CD4-positive, alpha-beta memory T cell (primary cell): ENCODE measurements at regions not wholly inside any gene's neighbourhood (a gene's known extent, or its start where the extent isn't known, plus 50 kb on each side); places are given as distances from the start of the nearest gene placed in this dataset.

ENCODE experiments used
- CTCF ChIA-PET: fragments of 350-600 bp; sonication (Branson Sonifier 250); formaldehyde crosslinking; loops from one replicate; lab custom pipeline; 2021; ENCODE audit warnings: inconsistent platforms; ENCODE audit not compliant: partially characterized antibody; lab: Charles Lee
- POLR2A ChIA-PET: fragments of 350-600 bp; sonication (Branson Sonifier 250); formaldehyde crosslinking; loops from one replicate; lab custom pipeline; 2021; ENCODE audit not compliant: partially characterized antibody; lab: Charles Lee
- DNase-seq, 5 donors: peaks; one replicate each; pipeline versions ENCODE4 v3.0.0 to v3.0.0-alpha.2; 2020 to 2022; ENCODE audit warnings: mixed read lengths in 1 of 5
- H3K27ac ChIP-seq: one replicate; pipeline ENCODE4 v1.7.0; 2013; ENCODE audit warnings: low read depth, low read length
- H3K27me3 ChIP-seq: 2 replicates; pipeline ENCODE4 v1.7.0; 2013; ENCODE audit warnings: mild to moderate bottlenecking, low read length, moderate library complexity; ENCODE audit not compliant: insufficient read depth
- H3K36me3 ChIP-seq: 2 replicates; pipeline ENCODE4 v1.7.0; 2013; ENCODE audit warnings: mild to moderate bottlenecking, low read length, moderate library complexity; ENCODE audit not compliant: insufficient read depth
- H3K4me1 ChIP-seq: 2 replicates; pipeline ENCODE4 v1.7.0; 2013; ENCODE audit warnings: mild to moderate bottlenecking, low read length, moderate library complexity; ENCODE audit not compliant: insufficient read depth
- H3K4me3 ChIP-seq, 2 donors: one replicate each; pipeline ENCODE4 v1.7.0; 2013; ENCODE audit warnings: low read length in 2 of 2, mild to moderate bottlenecking in 1 of 2
- H3K9me3 ChIP-seq, 2 donors: one replicate each; pipeline ENCODE4 v1.7.0; 2013; ENCODE audit warnings: low read length in 2 of 2, control low read depth in 1 of 2; ENCODE audit not compliant: control insufficient read depth in 1 of 2
- H3K27ac Mint-ChIP-seq, 7 donors: one replicate each; pipeline ENCODE4 v1.8.0; 2020 to 2021; ENCODE audit warnings: mixed read lengths in 7 of 7, mild to moderate bottlenecking in 6 of 7, inconsistent platforms in 3 of 7, moderate library complexity in 3 of 7
- H3K27me3 Mint-ChIP-seq, 2 donors: one replicate each; pipeline ENCODE4 v1.8.0; 2020 to 2021; ENCODE audit warnings: mixed read lengths in 2 of 2
- H3K36me3 Mint-ChIP-seq, 2 donors: one replicate each; pipeline ENCODE4 v1.8.0; 2020 to 2021; ENCODE audit warnings: mixed read lengths in 2 of 2, inconsistent platforms in 1 of 2, mild to moderate bottlenecking in 1 of 2
- H3K4me1 Mint-ChIP-seq, 4 donors: one replicate each; pipeline ENCODE4 v1.8.0; 2020 to 2021; ENCODE audit warnings: mixed read lengths in 4 of 4, mild to moderate bottlenecking in 1 of 4
- H3K4me3 Mint-ChIP-seq, 8 donors: one replicate each; pipeline ENCODE4 v1.8.0; 2020 to 2021; ENCODE audit warnings: mixed read lengths in 8 of 8, mild to moderate bottlenecking in 7 of 8, moderate library complexity in 6 of 8, inconsistent platforms in 3 of 8
- H3K9me3 Mint-ChIP-seq, 8 donors: one replicate each; pipeline ENCODE4 v1.8.0; 2020 to 2021; ENCODE audit warnings: mixed read lengths in 8 of 8, mild to moderate bottlenecking in 5 of 8, inconsistent platforms in 3 of 8, moderate library complexity in 1 of 8
- intact Hi-C: fragments of 100-400 bp; cut with micrococcal nuclease; formaldehyde crosslinking; loops from one replicate; pipeline ENCODE4 v1.15.1; 2023

- DNase-seq: no peak
Observed at GRCh38 chr14:42929806-42930480, 1323.3 kb downstream of the LRFN5 start.

GRCh38 chr14:42927313-42927712, 1320.6 kb downstream of the LRFN5 start:
- Histone ChIP-seq H3K4me3 (no peak overlapping the region), H3K4me1 (no peaks in the 10 kb centered on the region), H3K36me3 (no peaks in the 10 kb centered on the region), H3K9me3 (no peaks in the 10 kb centered on the region), H3K27ac (no peak overlapping the region), H3K27me3 (no peaks in the 10 kb centered on the region)
- intact Hi-C loops: no loop called here
- no peak for DNase-seq
- POLR2A ChIA-PET: no interaction called here
- Mint-ChIP-seq H3K4me3 (no peak overlapping the region), H3K9me3 (peaks cover 0 to 30% (median 18%) of the 10 kb centered on the region in 8 donors), H3K27me3 (no peaks in the 10 kb centered on the region), H3K36me3 (no peaks in the 10 kb centered on the region), H3K4me1 (no peaks in the 10 kb centered on the region), H3K27ac (no peak overlapping the region)
- CTCF ChIA-PET: no interaction called here

More at GRCh38 chr14:42929806-42930480, 1323.3 kb downstream of the LRFN5 start:
- POLR2A ChIA-PET: no interaction called here
- Mint-ChIP-seq H3K4me3 (no peak overlapping the region), H3K36me3 (no peaks in the 10 kb centered on the region), H3K27me3 (no peaks in the 10 kb centered on the region), H3K27ac (no peak overlapping the region), H3K9me3 (peaks cover 0 to 20% (median 14%) of the 10 kb centered on the region in 8 donors), H3K4me1 (no peaks in the 10 kb centered on the region)
- no peaks in the 10 kb centered on the region for H3K4me1 ChIP-seq
- CTCF ChIA-PET: no interaction called here
- no peak overlapping the region for H3K27ac ChIP-seq
- H3K9me3 ChIP-seq: no peaks in the 10 kb centered on the region
- no peaks in the 10 kb centered on the region for H3K36me3 ChIP-seq
- intact Hi-C loops: no loop called here
- H3K4me3 ChIP-seq: no peak overlapping the region
- no peaks in the 10 kb centered on the region for H3K27me3 ChIP-seq

- H3K4me3 Mint-ChIP-seq: no peak overlapping the region
- no peaks in the 10 kb centered on the region for H3K4me1 Mint-ChIP-seq
- intact Hi-C loops: no loop called here
- H3K27ac ChIP-seq: no peak overlapping the region
- no peaks in the 10 kb centered on the region for H3K36me3 Mint-ChIP-seq
- H3K4me3 ChIP-seq: no peak overlapping the region
- no peaks in the 10 kb centered on the region for H3K4me1 ChIP-seq
- POLR2A ChIA-PET: no interaction called here
- H3K27ac Mint-ChIP-seq: no peak overlapping the region
- no peaks in the 10 kb centered on the region for H3K9me3 ChIP-seq
- H3K36me3 ChIP-seq: no peaks in the 10 kb centered on the region
- H3K27me3 ChIP-seq: no peaks in the 10 kb centered on the region
- CTCF ChIA-PET: no interaction called here
- no peak for DNase-seq
- H3K27me3 Mint-ChIP-seq: no peaks in the 10 kb centered on the region
- H3K9me3 Mint-ChIP-seq: peaks cover 3 to 20% (median 12%) of the 10 kb centered on the region in 8 donors
Observed at GRCh38 chr14:42921901-42922300, 1315.2 kb downstream of the LRFN5 start.

- H3K9me3 ChIP-seq: no peaks in the 10 kb centered on the region
- no peak overlapping the region for H3K27ac ChIP-seq
Observed at GRCh38 chr14:42918615-42919014, 1311.9 kb downstream of the LRFN5 start.

GRCh38 chr14:42911642-42912041, 1305.0 kb downstream of the LRFN5 start:
- Mint-ChIP-seq H3K27ac (no peak overlapping the region), H3K4me3 (no peak overlapping the region), H3K27me3 (no peaks in the 10 kb centered on the region), H3K36me3 (no peaks in the 10 kb centered on the region), H3K4me1 (no peaks in the 10 kb centered on the region), H3K9me3 (peaks cover 2 to 15% (median 7%) of the 10 kb centered on the region in 8 donors)
- intact Hi-C loops: no loop called here
- Histone ChIP-seq H3K4me3 (no peak overlapping the region), H3K4me1 (no peaks in the 10 kb centered on the region), H3K36me3 (no peaks in the 10 kb centered on the region), H3K27me3 (no peaks in the 10 kb centered on the region), H3K27ac (no peak overlapping the region), H3K9me3 (no peaks in the 10 kb centered on the region)
- ChIA-PET POLR2A (no interaction called here), CTCF (no interaction called here)
- DNase-seq: no peak

More at GRCh38 chr14:42918615-42919014, 1311.9 kb downstream of the LRFN5 start:
- Mint-ChIP-seq H3K4me1 (no peaks in the 10 kb centered on the region), H3K4me3 (no peak overlapping the region), H3K27me3 (no peaks in the 10 kb centered on the region), H3K36me3 (no peaks in the 10 kb centered on the region), H3K27ac (no peak overlapping the region), H3K9me3 (peaks cover 2 to 19% (median 8%) of the 10 kb centered on the region in 8 donors)
- no peak for DNase-seq
- Histone ChIP-seq H3K4me1 (no peaks in the 10 kb centered on the region), H3K36me3 (no peaks in the 10 kb centered on the region), H3K4me3 (no peak overlapping the region), H3K27me3 (no peaks in the 10 kb centered on the region)
- CTCF ChIA-PET: no interaction called here
- intact Hi-C loops: no loop called here
- POLR2A ChIA-PET: no interaction called here

GRCh38 chr14:42909659-42910058, 1303.0 kb downstream of the LRFN5 start:
- H3K9me3 ChIP-seq: no peaks in the 10 kb centered on the region
- H3K36me3 Mint-ChIP-seq: no peaks in the 10 kb centered on the region
- intact Hi-C loops: no loop called here
- no peaks in the 10 kb centered on the region for H3K4me1 ChIP-seq
- no peaks in the 10 kb centered on the region for H3K4me1 Mint-ChIP-seq
- CTCF ChIA-PET: no interaction called here
- no peak for DNase-seq
- no peak overlapping the region for H3K4me3 Mint-ChIP-seq
- H3K27ac Mint-ChIP-seq: no peak overlapping the region
- H3K36me3 ChIP-seq: no peaks in the 10 kb centered on the region
- no peak overlapping the region for H3K27ac ChIP-seq
- no peaks in the 10 kb centered on the region for H3K27me3 ChIP-seq
- no peaks in the 10 kb centered on the region for H3K27me3 Mint-ChIP-seq
- H3K4me3 ChIP-seq: no peak overlapping the region
- POLR2A ChIA-PET: no interaction called here
- peaks cover 0 to 14% (median 3%) of the 10 kb centered on the region in 8 donors for H3K9me3 Mint-ChIP-seq

- H3K4me1 ChIP-seq: no peaks in the 10 kb centered on the region
- H3K27me3 ChIP-seq: no peaks in the 10 kb centered on the region
- no peaks in the 10 kb centered on the region for H3K27me3 Mint-ChIP-seq
- POLR2A ChIA-PET: no interaction called here
- no peak for DNase-seq
- no peak overlapping the region for H3K4me3 Mint-ChIP-seq
- H3K27ac Mint-ChIP-seq: no peak overlapping the region
- H3K36me3 Mint-ChIP-seq: no peaks in the 10 kb centered on the region
- peaks cover 0 to 17% (median 7%) of the 10 kb centered on the region in 8 donors for H3K9me3 Mint-ChIP-seq
- no peaks in the 10 kb centered on the region for H3K9me3 ChIP-seq
- intact Hi-C loops: no loop called here
- no peaks in the 10 kb centered on the region for H3K36me3 ChIP-seq
- no peak overlapping the region for H3K27ac ChIP-seq
- no peaks in the 10 kb centered on the region for H3K4me1 Mint-ChIP-seq
- H3K4me3 ChIP-seq: no peak overlapping the region
- CTCF ChIA-PET: no interaction called here
Observed at GRCh38 chr14:42893183-42893582, 1286.5 kb downstream of the LRFN5 start.
